ENCODE measurements at regions not wholly inside any gene's neighbourhood (a gene's known extent, or its start where the extent isn't known, plus 50 kb on each side); places are given as distances from the start of the nearest gene placed in this dataset.

DNA sequence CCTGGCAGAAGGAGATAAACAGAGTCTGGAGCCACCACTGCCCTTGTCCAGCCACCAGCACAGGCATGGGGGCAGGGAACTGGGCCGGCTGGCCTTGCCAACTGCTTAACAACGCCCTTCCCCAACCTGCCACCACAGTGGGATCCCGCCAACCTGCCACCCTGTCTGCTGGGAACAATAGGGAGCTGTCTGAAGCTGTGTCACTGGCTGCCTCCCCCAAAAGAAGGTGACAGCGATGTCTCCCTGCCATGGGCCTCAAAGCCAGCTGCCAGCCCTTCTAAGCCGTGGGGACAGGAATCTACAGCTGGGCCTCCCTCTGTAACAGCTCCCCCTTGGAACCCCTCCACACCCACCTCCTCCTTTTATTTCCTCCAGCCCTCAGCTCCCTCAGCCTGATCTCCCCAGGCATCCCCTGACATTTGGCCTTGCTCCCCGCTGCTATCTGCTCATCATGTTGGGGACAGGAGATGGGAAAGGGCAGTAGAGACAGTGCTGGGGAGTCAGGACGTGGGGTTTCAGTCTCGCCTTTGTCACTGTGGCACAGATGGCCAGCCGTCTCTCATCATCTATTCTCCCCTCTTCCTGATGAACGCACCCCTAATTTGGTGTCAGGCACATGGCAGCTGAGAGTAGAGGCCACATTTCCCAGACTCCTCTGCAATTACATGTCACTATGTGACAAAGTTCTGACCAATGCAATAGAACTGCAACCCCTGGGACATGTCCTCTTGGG, 51.3 kb upstream of the PRDM11 start:
- peaks cover 0 to 8% (median 0%) of the 10 kb centered on the region in 5 donors for H3K4me1 ChIP-seq (ENCODE audit: control insufficient read depth in 5 of 5, insufficient read depth in 5 of 5, low read length in 5 of 5)
- no peak overlapping the region for H3K27ac ChIP-seq (ENCODE audit: low read depth in 1 of 2, low read length in 1 of 2)
- H3K4me3 ChIP-seq, result no peak overlapping the region
- ATAC-seq (ENCODE audit: insufficient read depth, low FRiP score) (no peak), DNase-seq (no peak)
- H3K9me3 ChIP-seq (ENCODE audit: control insufficient read depth in 4 of 4, insufficient read depth in 3 of 4, low read length in 3 of 4), result no peaks in the 10 kb centered on the region
- no peaks in the 10 kb centered on the region for H3K27me3 ChIP-seq (ENCODE audit: control insufficient read depth in 3 of 3, insufficient read depth in 3 of 3, low read length in 2 of 3)
- no peak overlapping the region for H3K9ac ChIP-seq (ENCODE audit: insufficient read depth in 1 of 2, low read length in 2 of 2)
- TF ChIP-seq, protein P1, sequence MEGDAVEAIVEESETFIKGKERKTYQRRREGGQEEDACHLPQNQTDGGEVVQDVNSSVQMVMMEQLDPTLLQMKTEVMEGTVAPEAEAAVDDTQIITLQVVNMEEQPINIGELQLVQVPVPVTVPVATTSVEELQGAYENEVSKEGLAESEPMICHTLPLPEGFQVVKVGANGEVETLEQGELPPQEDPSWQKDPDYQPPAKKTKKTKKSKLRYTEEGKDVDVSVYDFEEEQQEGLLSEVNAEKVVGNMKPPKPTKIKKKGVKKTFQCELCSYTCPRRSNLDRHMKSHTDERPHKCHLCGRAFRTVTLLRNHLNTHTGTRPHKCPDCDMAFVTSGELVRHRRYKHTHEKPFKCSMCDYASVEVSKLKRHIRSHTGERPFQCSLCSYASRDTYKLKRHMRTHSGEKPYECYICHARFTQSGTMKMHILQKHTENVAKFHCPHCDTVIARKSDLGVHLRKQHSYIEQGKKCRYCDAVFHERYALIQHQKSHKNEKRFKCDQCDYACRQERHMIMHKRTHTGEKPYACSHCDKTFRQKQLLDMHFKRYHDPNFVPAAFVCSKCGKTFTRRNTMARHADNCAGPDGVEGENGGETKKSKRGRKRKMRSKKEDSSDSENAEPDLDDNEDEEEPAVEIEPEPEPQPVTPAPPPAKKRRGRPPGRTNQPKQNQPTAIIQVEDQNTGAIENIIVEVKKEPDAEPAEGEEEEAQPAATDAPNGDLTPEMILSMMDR (IDR thresholded peaks at IDR 0.05; ENCODE audit: control extremely low read depth, extremely low read depth), result no peak
- no peaks in the 10 kb centered on the region for H3K36me3 ChIP-seq (ENCODE audit: control insufficient read depth in 4 of 4, insufficient read depth in 4 of 4, low read length in 4 of 4)
- 79 to 83% methylated on average over 10 of the region's 10 CpGs for WGBS, 2 donors

DNA sequence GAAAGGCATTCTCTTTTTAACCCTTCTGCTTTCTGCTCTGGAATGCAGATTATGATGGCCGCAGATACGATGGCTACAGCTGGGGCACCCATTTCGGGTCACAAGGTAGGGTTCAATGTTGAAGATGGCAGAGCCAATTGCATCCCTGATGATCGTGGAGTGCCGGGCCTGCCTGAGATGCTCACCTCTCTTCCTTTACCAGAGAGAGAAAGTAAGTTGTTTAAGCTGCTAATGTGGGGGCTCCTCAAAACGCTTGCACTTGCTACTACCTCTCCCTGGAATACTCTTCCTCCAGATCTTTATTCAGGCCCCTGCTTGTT, 50.8 kb upstream of the PRDM11 start:
- H3K4me3 ChIP-seq, result no peak overlapping the region
- H3K27ac ChIP-seq (ENCODE audit: low read depth in 1 of 2, low read length in 1 of 2), result no peak overlapping the region
- no peaks in the 10 kb centered on the region for H3K27me3 ChIP-seq (ENCODE audit: control insufficient read depth in 3 of 3, insufficient read depth in 3 of 3, low read length in 2 of 3)
- peaks cover 0 to 9% (median 0%) of the 10 kb centered on the region in 5 donors for H3K4me1 ChIP-seq (ENCODE audit: control insufficient read depth in 5 of 5, insufficient read depth in 5 of 5, low read length in 5 of 5)
- no peak overlapping the region for H3K9ac ChIP-seq (ENCODE audit: insufficient read depth in 1 of 2, low read length in 2 of 2)
- H3K9me3 ChIP-seq (ENCODE audit: control insufficient read depth in 4 of 4, insufficient read depth in 3 of 4, low read length in 3 of 4), result no peaks in the 10 kb centered on the region
- no peak for ATAC-seq (ENCODE audit: insufficient read depth, low FRiP score)
- TF ChIP-seq, protein P1 (IDR thresholded peaks at IDR 0.05; ENCODE audit: control extremely low read depth, extremely low read depth), result no peak
- H3K36me3 ChIP-seq (ENCODE audit: control insufficient read depth in 4 of 4, insufficient read depth in 4 of 4, low read length in 4 of 4), result no peaks in the 10 kb centered on the region
- WGBS, 2 donors, result 88 to 97% methylated on average over 6 of the region's 6 CpGs
- DNase-seq, result no peak

DNA sequence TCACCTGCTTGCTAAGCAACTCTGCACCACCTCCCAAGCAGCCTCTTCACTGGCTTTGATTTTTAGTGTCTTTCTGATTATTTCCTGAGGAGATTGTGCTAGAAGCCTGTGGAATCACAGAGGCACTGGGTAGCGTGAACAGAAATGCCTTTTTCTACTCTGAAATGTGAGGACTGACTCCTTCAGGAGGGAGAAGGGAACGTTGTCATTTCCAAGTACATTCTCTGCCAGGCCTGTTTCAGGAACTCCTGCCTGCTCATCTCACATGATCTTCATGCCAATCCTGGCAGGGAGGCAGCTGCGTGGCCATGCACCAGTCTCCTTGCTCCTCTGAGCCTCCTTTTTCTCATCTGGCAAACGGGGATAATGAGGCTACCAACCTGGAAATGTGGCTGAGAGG, 49.8 kb upstream of the PRDM11 start:
- Histone ChIP-seq H3K4me1 (ENCODE audit: control insufficient read depth in 5 of 5, insufficient read depth in 5 of 5, low read length in 5 of 5) (peaks cover 0 to 9% (median 0%) of the 10 kb centered on the region in 5 donors), H3K9ac (ENCODE audit: insufficient read depth in 1 of 2, low read length in 2 of 2) (no peak overlapping the region)

More for the DNA sequence above, 49.8 kb upstream of the PRDM11 start:
- Histone ChIP-seq H3K9me3 (ENCODE audit: control insufficient read depth in 4 of 4, insufficient read depth in 3 of 4, low read length in 3 of 4) (no peaks in the 10 kb centered on the region), H3K4me3 (no peak overlapping the region), H3K27me3 (ENCODE audit: control insufficient read depth in 3 of 3, insufficient read depth in 3 of 3, low read length in 2 of 3) (no peaks in the 10 kb centered on the region), H3K27ac (ENCODE audit: low read depth in 1 of 2, low read length in 1 of 2) (no peak overlapping the region), H3K36me3 (ENCODE audit: control insufficient read depth in 4 of 4, insufficient read depth in 4 of 4, low read length in 4 of 4) (no peaks in the 10 kb centered on the region)
- TF ChIP-seq, protein P1 (IDR thresholded peaks at IDR 0.05; ENCODE audit: control extremely low read depth, extremely low read depth), result no peak
- ATAC-seq (ENCODE audit: insufficient read depth, low FRiP score), result no peak
- DNase-seq, result no peak
- 68 to 80% methylated on average over 4 of the region's 4 CpGs for WGBS, 2 donors

All from lung (tissue), 11 donors.